PC-9 (cell line): ENCODE measurements at regions not wholly inside any gene's neighbourhood (a gene's known extent, or its start where the extent isn't known, plus 50 kb on each side); places are given as distances from the start of the nearest gene placed in this dataset.

Source experiments
- EZH2 ChIP-seq: fragments of 200-600 bp; sonication (generic); IDR thresholded peaks from 2 replicates; pipeline ENCODE4 v1.8.0; 2017; ENCODE audit warnings: antibody characterized with exemption, low read depth
- TF ChIP-seq, protein P1 (sequence below): fragments of 200-600 bp; sonication (generic); conservative IDR thresholded peaks from 2 replicates; pipeline ENCODE4 v1.6.1; 2017; ENCODE audit warnings: mixed run types, antibody characterized with exemption, mild to moderate bottlenecking, moderate library complexity

DNA sequence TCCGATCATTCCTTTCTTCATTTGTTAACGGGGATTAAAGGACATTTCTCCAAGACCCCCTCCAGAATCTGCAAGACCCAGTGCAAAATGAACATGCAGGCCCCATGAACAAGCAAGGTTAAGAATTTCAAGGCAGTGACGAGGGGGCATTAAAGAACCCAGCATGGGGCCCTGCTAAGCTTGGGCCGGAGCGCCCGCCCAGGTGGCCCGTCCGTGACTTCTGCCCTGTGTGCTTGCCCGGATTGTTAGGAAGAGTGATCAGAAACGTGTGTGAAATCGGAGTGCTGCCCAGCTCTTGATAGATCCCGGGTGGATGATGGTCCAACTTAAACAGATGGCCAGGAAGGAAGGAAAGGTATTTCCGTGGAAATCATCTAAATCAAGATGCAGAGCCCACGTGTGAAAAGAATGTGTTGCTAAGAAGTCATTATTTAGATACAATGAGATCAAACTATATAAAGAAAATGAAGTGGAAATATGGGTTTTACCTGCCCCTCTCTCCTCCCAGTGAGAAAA is 213.6 kb downstream of the KLF6 start:
- TF ChIP-seq, protein P1, sequence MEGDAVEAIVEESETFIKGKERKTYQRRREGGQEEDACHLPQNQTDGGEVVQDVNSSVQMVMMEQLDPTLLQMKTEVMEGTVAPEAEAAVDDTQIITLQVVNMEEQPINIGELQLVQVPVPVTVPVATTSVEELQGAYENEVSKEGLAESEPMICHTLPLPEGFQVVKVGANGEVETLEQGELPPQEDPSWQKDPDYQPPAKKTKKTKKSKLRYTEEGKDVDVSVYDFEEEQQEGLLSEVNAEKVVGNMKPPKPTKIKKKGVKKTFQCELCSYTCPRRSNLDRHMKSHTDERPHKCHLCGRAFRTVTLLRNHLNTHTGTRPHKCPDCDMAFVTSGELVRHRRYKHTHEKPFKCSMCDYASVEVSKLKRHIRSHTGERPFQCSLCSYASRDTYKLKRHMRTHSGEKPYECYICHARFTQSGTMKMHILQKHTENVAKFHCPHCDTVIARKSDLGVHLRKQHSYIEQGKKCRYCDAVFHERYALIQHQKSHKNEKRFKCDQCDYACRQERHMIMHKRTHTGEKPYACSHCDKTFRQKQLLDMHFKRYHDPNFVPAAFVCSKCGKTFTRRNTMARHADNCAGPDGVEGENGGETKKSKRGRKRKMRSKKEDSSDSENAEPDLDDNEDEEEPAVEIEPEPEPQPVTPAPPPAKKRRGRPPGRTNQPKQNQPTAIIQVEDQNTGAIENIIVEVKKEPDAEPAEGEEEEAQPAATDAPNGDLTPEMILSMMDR: no peak
- no peak for TF ChIP-seq EZH2
